ENCODE measurements at regions not wholly inside any gene's neighbourhood (a gene's known extent, or its start where the extent isn't known, plus 50 kb on each side); places are given as distances from the start of the nearest gene placed in this dataset.

DNA sequence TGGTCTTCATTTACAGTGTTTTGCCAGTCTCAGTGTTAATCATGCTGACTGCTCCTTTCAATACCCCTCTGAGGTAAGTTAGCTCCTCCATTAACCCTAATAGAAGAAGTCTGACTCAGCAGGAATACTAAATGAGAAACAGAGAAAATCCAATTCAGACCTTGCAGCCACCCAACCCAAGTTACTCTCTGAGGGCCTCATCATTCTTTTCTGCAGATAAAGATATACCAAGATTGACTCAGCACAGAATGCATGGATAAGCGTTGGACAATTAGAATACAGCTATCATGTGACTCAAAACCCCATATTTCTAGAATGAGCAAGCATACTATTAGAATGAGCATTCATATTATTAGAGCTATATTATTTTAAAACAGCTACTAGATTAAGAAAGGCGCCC, 389.1 kb upstream of the SGO1 start:
- H3K4me3 Mint-ChIP-seq: no peak overlapping the region
- no peaks in the 10 kb centered on the region for H3K9me3 Mint-ChIP-seq
- Histone ChIP-seq H3K4me1 (ENCODE audit: control insufficient read depth, insufficient read depth, low read length) (no peaks in the 10 kb centered on the region), H3K9me3 (ENCODE audit: control insufficient read depth, low read length) (no peaks in the 10 kb centered on the region), H3K9ac (ENCODE audit: extremely low read depth, low read length, poor library complexity, severe bottlenecking) (no peak overlapping the region), H3K4me3 (ENCODE audit: low read length) (no peak overlapping the region), H3K27ac (ENCODE audit: low read depth, low read length) (no peak overlapping the region), H3K27me3 (ENCODE audit: control insufficient read depth, insufficient read depth, low read length, poor library complexity, severe bottlenecking) (no peaks in the 10 kb centered on the region), H3K36me3 (ENCODE audit: control insufficient read depth, insufficient read depth, low read length) (no peaks in the 10 kb centered on the region)
- TF ChIP-seq CTCF (conservative IDR thresholded peaks at IDR 0.05): no peak
- no peaks in the 10 kb centered on the region for H3K27me3 Mint-ChIP-seq (ENCODE audit: insufficient read depth)
- no peak for DNase-seq
- H3K27ac Mint-ChIP-seq: no peak overlapping the region
- no peaks in the 10 kb centered on the region for H3K36me3 Mint-ChIP-seq (ENCODE audit: low read depth)
- WGBS, 2 experiments (ENCODE audit: insufficient coverage in 1 of 2, insufficient read length in 1 of 2): 100% methylated on average over 2 of the region's 2 CpGs; no CpG with 5 or more reads in 1 of the 2 experiments
- peaks cover 16% of the 10 kb centered on the region for H3K4me1 Mint-ChIP-seq

- H3K27me3 ChIP-seq (ENCODE audit: control insufficient read depth, insufficient read depth, low read length, poor library complexity, severe bottlenecking): no peaks in the 10 kb centered on the region
- TF ChIP-seq CTCF (conservative IDR thresholded peaks at IDR 0.05): no peak
- H3K4me1 Mint-ChIP-seq: peaks cover 16% of the 10 kb centered on the region
- no peaks in the 10 kb centered on the region for H3K27me3 Mint-ChIP-seq (ENCODE audit: insufficient read depth)
- no peaks in the 10 kb centered on the region for H3K9me3 Mint-ChIP-seq
- H3K36me3 Mint-ChIP-seq (ENCODE audit: low read depth): no peaks in the 10 kb centered on the region
- WGBS, 2 experiments (ENCODE audit: insufficient coverage in 1 of 2, insufficient read length in 1 of 2): 93 to 95% methylated on average over 3 to 4 of the region's 4 CpGs
- no peaks in the 10 kb centered on the region for H3K9me3 ChIP-seq (ENCODE audit: control insufficient read depth, low read length)
- H3K27ac ChIP-seq (ENCODE audit: low read depth, low read length): no peak overlapping the region
- no peaks in the 10 kb centered on the region for H3K4me1 ChIP-seq (ENCODE audit: control insufficient read depth, insufficient read depth, low read length)
- no peaks in the 10 kb centered on the region for H3K36me3 ChIP-seq (ENCODE audit: control insufficient read depth, insufficient read depth, low read length)
- H3K9ac ChIP-seq (ENCODE audit: extremely low read depth, low read length, poor library complexity, severe bottlenecking): no peak overlapping the region
- H3K4me3 Mint-ChIP-seq: no peak overlapping the region
- no peak for DNase-seq
- no peak overlapping the region for H3K4me3 ChIP-seq (ENCODE audit: low read length)
- H3K27ac Mint-ChIP-seq: no peak overlapping the region
Measured at GRCh38 chr3:20574746-20575145, 388.7 kb upstream of the SGO1 start.

GRCh38 chr3:20573175-20573574, 387.2 kb upstream of the SGO1 start:
- H3K36me3 Mint-ChIP-seq (ENCODE audit: low read depth): no peaks in the 10 kb centered on the region
- 96% methylated on average over 3 of the region's 3 CpGs; no CpG with 5 or more reads in 1 of the 2 experiments for WGBS, 2 experiments (ENCODE audit: insufficient coverage in 1 of 2, insufficient read length in 1 of 2)
- H3K27me3 Mint-ChIP-seq (ENCODE audit: insufficient read depth): no peaks in the 10 kb centered on the region
- H3K4me3 Mint-ChIP-seq: no peak overlapping the region
- H3K9ac ChIP-seq (ENCODE audit: extremely low read depth, low read length, poor library complexity, severe bottlenecking): no peak overlapping the region
- no peak for DNase-seq
- no peaks in the 10 kb centered on the region for H3K36me3 ChIP-seq (ENCODE audit: control insufficient read depth, insufficient read depth, low read length)
- no peaks in the 10 kb centered on the region for H3K4me1 ChIP-seq (ENCODE audit: control insufficient read depth, insufficient read depth, low read length)
- H3K4me1 Mint-ChIP-seq: peaks cover 4% of the 10 kb centered on the region
- H3K9me3 ChIP-seq (ENCODE audit: control insufficient read depth, low read length): no peaks in the 10 kb centered on the region
- H3K27ac ChIP-seq (ENCODE audit: low read depth, low read length): no peak overlapping the region
- no peaks in the 10 kb centered on the region for H3K27me3 ChIP-seq (ENCODE audit: control insufficient read depth, insufficient read depth, low read length, poor library complexity, severe bottlenecking)
- no peaks in the 10 kb centered on the region for H3K9me3 Mint-ChIP-seq
- no peak overlapping the region for H3K4me3 ChIP-seq (ENCODE audit: low read length)
- no peak overlapping the region for H3K27ac Mint-ChIP-seq
- no peak for TF ChIP-seq CTCF (conservative IDR thresholded peaks at IDR 0.05)

Measured in endodermal cell (in vitro differentiated cells).